Ovary (tissue), 3 donors: ENCODE measurements at regions not wholly inside any gene's neighbourhood (a gene's known extent, or its start where the extent isn't known, plus 50 kb on each side); places are given as distances from the start of the nearest gene placed in this dataset.
"Not testable (repeated sequence)": the region's sequence is repeated elsewhere in the genome, so short reads cannot be mapped to it uniquely, and the experiment has no call there.

ENCODE experiments used
- CTCF ChIP-seq, 3 donors: fragments of 450-650 bp in 2 of 3; fragments of 200-600 bp in 1 of 3; IDR thresholded peaks; one replicate each; pipeline versions ENCODE4 v1.5.1 to v1.8.0; 2016 to 2022; ENCODE audit warnings: antibody characterized with exemption in 3 of 3, mild to moderate bottlenecking in 1 of 3
- POLR2A ChIP-seq: fragments of 450-650 bp; IDR thresholded peaks from one replicate; pipeline ENCODE4 v1.6.1; 2017; ENCODE audit warnings: antibody characterized with exemption, mild to moderate bottlenecking, moderate library complexity
- donor health status: DM: no; HTN: no; CAD: no.

- not testable (repeated sequence) for TF ChIP-seq CTCF (IDR thresholded peaks at IDR 0.05); POLR2A
These were observed 526.0 kb downstream of the RMST start for GRCh38 chr12:97988588-97988987.
